HG03159 (cell line): ENCODE measurements at regions not wholly inside any gene's neighbourhood (a gene's known extent, or its start where the extent isn't known, plus 50 kb on each side); places are given as distances from the start of the nearest gene placed in this dataset.

Source experiments
- ATAC-seq: cut with Tn5 transposase; IDR thresholded peaks from one replicate; pipeline ENCODE4 v1.9.1; 2021; ENCODE audit warnings: mild to moderate bottlenecking, moderate library complexity; ENCODE audit not compliant: unreplicated experiment

DNA sequence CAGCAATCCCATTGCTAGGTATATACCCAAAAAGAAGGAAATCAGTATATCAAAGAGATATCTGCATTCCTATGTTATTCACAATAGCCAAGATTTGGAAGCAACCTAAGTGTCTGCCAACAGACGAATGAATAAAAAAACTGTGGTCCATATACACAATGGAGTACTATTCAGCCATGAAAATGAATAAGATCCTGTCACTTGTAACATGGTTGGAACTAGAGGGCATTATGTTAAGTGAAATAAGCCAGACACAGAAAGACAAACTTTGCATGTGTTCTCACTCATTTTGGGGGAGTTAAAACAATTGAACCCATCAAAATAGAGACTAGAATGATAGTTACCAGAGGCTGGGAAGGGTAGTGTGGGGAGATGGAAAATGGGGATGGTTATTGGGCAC is 323.5 kb upstream of the NFE2L3 start:
- no peak for ATAC-seq

DNA sequence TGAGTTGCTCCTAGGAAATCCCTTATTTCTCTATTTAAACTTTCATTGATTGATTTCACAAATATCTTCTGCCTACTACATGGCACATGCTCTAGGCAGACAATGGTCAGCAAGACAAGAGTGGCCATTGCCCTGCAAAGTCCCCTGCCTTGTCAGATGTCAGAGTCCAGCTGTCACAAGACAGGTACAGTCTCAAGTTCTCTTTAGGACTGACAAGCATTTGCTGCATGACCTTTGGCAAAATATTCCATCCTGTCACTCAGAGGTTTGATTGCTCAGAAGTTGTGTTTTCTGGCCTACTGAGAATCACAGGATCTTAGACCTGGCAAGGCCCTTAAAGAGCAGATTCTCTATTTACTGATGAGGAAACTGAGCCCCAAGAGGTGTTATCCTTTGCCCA is 322.3 kb upstream of the NFE2L3 start:
- ATAC-seq, result no peak

DNA sequence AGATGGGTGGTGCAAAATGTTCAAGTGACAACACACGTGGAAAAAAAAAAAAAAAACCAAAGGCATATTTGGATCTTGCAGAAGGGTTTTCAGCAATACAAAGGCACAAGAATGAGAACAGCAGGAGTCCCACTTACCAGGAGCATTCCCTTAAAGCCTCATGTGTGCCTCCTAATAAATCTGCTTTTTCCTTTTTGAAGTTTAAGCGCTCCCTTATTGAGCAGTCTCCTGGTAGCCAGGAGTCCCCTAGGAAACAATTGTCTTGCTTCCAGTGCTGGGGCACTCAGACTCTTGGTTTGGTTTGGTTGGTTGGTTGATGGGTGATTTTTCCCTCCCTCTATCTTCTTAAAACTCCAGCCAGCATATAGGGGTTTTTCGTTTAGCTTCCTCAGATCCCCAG is 321.8 kb upstream of the NFE2L3 start:
- no peak for ATAC-seq

DNA sequence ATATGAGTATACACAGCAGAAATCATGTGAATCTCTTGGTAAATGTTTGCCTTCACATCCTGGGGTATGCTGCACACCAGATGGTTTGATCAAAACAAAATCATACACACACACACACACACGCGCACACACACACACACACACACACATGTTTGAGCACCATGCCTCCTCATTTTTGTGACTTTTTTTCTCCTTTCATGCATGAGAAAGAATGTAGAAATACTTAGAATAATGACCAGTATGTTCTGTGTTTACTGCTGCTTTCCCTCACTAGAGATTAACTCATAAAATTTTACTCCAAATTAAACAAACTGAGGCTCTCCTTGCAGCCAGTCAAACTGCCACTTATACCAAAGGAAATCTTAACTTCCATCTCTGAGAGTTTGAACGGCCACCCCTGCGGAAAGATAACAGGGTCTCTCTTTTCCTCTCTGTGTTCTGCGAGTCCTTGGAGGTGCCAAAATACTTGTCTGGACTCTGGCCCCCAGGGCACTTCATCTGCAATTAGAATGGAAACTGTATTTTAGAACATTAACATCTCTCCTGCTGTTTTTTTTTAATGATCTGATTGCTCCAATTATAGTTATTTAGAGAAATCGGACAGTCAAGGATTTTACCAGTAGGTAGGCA is 320.8 kb upstream of the NFE2L3 start:
- ATAC-seq, result no peak

DNA sequence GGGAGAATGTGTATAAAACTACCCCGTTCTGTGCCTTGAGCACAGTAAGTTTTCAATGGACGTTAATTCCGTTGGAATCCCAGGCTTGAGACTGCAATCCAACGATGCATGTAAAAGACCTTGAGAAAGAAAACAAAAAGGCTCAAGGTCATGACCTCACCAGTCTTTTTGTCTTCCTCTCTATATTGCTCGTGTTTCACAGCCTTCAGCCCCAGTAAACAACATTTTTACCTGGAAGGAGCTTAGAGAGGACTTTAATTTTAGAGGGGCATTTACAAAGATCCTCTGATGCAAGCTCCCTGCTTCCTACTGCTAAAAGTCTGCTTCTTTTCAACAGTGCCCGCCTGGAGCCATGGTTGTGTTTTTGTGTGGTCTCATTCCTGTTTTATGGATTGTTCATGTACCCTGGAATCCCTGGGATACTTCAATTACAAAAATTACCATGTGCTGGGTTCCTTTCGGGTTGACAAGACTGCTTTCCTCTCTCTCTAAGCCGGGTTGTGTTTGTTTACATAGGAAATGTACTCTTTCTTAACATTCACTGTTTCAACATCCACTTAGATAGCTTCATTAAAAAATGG is 320.1 kb upstream of the NFE2L3 start:
- ATAC-seq, result no peak

DNA sequence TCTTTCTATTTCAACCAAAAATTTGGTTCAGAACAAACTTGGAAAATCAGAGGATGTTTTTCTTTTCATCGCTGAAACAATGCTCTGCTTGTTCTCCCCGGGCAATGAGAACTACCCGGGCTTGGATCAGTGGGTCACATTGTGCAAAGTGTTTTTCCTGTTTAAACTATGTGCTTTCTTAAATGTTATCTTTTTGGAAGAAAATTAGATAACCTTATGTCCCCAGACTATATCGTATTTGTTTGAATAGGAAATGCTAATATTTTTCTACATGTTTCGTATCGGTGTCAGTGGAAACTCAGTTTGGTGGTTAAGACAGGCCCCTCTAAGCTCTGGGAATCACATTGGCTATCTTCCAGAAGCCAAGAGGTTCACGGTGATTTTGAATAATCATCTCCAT is 319.5 kb upstream of the NFE2L3 start:
- no peak for ATAC-seq

DNA sequence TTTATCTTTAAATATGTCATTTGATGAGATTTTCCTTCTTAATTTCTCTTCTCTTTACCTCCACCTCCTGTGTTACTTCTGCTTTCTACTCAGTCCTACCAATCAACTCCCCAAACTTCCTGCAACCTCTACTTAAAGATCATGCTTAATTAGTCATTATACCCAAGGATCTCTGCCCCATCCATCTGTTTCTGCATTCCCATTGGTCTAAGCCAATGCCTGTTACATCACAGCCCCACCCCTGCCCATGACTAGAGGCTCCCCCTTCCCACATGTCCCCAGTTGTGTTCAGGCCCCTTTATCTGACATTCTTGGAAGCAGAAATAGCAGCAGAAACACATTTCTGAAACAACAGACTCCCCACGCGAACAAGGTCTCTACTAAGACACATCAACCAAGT is 319.1 kb upstream of the NFE2L3 start:
- ATAC-seq, result no peak

DNA sequence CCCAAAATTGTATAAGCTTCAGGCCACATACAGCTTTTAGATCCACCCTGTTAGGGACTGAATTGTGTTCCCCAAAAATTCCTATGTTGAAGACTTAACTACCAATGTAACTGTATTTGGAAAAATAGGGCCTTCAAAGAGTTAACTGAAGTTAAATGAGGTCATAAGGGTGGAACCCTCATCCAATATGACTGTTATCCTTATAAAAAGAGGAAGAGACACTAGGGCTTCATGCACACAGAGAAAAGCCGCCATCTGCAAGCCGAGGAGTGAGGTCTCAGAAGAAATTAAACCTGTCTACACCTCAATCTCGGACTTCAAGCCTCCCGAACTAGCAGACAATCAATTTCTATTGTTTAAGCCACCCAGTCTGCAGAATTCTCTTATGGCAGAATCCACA is 317.9 kb upstream of the NFE2L3 start:
- ATAC-seq, result no peak

DNA sequence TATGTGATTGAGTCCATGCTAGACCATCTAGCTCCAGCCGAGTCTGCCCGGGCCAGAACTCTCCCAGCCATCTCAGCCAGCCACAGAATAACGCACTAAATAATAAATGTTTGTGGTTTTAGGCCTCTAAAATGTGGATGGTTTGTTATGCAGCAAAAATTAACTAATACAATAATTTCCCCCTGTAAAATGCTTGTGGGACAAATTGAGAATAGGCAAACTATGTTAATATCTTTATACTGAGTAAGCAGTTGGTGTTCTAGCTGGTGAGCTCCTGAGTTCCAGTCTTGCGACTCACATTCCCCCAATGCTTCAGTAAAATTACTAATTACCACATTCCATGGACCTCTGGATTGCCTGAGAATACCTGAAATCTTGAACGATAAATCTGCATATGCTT is 316.8 kb upstream of the NFE2L3 start:
- no peak for ATAC-seq

DNA sequence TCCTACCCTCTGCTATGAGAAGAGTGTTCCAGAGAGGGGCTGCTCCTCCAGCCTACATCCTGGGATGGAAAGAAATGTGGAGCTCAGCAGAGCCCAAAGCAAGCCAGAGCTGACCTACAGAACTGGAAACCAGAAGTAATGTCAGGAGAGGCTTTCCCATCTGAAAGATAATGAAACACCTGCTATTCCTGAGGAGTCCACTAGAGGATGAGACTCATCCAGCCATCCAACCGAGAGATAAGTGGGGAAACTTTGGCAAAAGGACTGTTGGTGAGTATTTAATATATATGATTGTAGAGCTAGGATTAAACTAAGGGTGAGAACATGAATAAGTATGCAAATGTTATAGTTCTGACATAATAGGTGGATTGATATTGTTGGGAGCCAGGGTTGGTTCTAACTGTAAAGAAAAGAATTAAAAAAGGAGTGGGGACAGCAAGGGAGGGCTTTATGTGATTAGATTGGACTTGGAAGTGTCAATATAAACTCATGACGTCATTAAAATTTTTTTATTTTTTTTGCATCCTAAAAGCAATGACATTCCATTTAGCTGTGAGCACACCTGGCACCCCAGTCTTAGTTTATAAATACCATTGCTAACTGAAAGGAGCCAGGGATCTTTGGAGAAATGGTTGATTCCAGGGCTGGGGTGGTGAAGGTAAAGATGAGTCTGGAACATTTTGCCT is 312.8 kb upstream of the NFE2L3 start:
- ATAC-seq, result no peak

DNA sequence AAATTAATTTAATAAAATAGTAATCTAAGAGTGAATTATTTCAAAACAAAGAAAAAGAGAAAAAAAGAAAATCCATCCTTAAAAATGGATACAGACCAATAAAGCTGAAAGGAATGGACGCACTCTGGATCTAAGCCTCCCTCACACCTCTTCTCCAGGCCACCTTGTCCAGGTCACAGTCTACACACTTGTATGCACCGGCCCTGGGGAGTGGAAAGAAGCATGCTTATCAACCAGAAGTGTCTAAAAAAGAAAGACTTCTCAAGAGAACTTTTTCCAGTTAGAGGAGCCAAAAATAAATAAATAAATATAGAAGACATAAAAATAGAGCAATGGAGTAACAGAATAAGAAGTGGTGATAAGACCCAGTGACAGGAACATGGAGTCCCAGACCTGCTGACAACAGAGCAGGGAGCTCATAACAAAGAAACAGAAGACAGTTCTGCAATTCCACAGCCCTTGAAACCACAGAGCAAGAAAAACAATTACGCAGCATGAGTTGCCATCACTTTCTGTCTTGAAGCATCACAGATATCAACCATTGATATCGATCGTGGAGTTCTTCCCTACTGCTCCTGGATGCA is 311.7 kb upstream of the NFE2L3 start:
- ATAC-seq, result no peak

DNA sequence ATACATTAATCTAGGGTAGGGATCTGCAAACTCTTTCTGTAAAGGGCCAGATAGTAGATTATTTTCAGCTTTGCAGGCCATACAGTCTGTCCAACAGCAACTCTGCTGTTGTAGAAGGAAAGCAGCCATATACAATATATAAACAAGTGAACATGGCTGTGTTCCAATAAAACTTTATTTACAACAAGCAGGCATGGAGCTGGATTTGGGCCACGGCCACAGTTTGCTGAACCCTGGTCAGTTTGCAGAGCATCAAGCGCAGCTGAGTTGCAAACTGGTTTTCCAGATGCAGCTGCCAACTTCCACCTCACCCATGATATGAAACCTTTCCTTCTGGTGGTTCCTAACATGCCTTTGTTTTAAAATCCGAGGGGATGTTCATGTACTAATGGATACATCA is 310.4 kb upstream of the NFE2L3 start:
- ATAC-seq, result no peak

DNA sequence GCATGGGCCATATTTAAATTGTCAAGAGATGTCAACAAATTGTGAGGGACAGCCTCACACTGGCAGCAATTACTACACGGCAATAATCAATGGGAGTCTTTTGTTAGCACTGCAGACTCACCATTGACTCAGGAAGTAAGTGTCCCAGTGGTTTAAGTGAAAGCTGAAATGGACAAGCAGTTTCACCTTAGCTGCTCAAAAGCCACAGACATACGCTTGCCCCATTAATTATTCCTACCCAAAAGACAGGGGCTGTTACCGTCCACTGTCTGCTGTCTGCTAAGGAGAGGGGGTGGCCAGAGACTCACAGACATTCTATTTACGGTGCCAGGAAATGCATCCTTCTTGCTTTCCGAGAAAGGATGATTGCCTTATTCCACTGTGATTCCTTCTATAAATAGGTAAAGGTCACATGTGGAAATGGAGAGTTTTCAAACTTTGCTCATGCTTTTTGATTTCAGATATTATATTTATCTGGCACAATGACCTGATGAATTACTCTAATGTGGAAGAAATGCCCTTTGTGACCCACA is 309.7 kb upstream of the NFE2L3 start:
- ATAC-seq, result no peak

DNA sequence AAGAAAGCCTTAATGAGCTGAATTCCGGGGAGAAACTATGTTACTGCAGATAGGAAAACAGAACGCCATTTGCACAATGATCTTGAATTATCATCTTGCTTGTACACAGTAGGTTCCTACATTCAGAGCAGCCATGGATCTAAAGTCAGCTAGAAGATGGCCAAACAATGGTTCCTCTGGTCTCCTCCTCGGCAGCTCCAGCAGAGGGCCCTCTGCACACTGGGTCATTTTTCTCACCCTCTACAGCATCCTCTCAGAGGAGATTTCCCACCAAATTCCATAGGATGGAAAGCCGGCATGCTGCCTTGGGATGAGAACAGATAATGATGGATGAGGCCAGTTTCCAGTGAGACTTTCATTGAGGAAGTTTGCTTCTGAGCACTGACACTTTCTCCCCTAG is 308.5 kb upstream of the NFE2L3 start:
- ATAC-seq, result no peak

DNA sequence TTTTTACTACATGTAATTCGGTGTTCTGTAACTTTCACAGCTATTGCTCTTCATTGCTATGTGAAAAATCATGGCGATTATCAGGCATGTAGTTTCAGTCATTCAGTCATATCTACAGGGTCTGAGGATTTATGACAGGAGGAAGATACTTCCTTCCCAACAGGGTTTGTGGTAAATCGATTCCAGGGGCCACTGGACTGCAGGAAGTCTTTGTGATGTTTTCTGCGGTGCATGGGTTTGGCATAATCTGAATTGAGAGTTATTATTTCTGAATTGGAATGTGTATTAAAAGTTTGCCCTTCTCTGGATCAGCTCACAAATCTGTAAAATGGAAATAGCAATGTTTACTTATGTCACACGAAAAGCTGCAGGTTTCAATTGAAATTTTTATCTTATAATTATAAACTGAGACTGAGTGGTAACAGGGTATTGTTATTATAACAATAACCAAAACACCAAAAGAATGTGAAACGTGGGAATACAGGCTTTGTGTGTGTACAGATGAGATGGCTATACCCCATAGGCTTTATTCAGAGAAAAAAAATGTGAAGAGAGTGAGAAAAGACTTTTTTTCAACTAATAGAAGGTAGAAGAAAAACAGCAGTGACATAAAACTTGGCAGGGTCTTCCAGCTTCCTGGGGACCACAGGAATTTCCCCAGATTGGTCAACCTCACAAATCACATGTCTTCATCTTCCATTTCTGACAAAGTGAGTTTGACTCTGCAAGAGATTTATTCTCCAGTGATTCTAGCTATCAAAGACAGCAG is 307.7 kb upstream of the NFE2L3 start:
- ATAC-seq, result no peak

DNA sequence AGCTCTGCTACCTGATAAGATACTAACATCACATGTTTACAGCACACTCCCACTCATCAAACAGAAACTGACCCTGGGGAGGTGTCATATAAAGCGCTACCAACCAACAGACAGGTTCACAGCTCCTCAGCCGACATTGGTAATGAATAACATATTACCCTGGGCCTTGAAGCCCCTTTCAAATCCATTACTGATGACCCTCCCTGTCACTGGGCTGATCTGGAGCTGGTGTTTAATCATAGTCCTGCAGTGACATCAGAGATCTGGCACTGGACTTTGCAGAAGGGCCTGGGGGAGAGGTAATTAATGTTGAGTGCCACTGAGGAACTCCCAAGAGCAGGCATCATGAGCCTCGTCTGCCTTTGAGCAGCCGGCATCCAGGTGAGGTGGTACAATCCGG is 306.5 kb upstream of the NFE2L3 start:
- no peak for ATAC-seq

DNA sequence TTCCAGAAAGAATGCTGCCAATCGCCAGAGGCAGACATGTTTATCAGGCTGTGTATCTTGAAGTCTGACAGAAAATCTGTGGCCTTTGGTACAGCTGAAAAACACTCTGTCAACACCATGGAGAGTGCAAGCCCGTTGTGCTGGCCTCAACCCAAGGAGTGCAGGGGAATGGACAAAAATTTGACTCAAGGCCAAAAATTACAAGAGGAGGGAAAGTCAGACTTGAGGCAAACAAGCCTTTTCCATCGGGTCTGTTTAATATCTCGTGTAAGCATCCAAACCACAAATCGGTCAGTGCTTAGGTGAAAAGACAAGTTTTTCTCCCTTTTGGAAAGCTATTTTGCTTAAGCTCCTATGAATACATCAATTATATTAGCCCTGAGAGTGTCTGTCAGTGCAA is 305.3 kb upstream of the NFE2L3 start:
- ATAC-seq, result no peak

DNA sequence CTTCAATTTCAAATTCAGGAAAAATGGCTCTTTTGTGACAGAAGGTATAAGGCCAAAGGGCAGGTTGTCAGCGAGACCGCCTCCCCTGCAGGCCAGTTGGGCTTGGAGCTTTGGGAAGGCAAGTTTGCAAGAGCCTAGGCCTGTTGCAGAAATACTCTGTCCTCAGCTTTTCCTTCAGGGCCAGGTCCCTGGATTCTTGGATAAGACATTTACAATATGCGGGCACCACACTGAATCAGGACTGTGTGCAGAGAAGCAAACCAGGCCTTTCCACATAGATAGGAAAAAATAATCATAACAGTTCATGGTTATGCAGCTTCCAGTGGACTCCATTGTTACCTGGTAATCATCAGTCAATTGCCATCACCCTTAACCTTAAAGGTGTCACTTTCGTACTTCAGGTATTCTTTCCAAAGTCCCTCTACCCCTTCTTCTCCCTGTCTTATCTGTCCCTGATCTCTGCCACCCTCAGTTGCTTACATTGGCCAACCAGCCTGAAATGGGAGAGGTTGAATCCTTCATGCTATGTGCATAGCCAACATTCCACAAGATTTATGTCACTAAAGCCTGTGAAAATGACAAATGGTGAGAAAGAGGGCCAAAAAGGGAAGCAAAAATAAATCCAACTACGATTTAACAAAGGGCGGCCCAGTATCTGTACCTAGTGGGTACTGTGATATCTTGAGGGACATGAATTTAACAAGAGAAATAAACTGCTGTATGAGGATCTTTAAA is 304.5 kb upstream of the NFE2L3 start:
- no peak for ATAC-seq

DNA sequence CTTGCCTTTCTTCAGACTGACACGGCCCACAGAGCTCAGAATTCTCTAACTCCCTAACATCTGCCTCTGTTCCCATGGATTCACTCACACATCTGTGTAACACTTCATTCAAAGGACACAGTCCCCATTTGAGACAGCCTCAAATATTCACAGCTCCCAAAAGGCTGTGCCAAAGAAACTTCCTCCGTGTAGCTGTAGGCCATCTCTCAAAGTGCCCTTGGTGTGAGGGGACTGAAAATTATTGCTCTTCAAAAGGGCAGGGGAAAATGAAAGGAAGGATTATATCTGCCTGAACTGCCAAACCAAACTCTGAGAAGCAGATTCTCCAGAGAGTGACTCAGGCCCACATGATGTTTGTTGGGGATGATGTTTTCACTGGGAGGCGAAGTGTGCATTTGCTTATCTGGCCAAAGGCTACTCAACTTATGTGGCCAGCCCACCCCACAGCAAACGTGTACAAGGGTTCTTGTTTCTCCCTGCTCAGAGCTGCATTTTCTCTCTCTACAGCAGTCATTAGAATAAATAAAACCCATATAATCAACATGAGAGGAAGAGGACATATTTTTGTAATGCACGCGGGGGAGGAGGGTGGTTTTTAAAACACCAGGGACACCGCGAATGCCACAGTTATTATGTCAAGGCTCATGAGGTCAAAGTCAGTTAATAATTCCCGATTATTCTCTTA is 302.4 kb upstream of the NFE2L3 start:
- ATAC-seq, result no peak

DNA sequence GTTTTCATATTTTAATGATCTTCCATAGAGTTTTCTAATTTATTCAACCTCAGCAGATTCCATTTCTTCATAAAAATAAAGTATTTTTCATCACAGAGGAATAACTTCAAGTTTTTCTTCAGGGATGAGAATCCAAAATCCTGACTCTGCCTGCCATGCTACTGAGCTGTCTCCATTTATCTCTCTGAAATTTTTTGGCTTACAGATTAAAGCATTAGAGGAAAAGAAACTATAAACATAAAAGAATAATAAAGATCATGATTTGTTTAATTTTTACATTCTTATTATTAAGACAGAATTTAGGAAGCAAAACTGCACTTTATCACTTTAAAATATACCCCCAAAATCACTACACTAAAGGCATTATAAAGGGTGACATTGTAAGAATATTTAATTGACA is 301.8 kb upstream of the NFE2L3 start:
- no peak for ATAC-seq
